ENCODE measurements at regions not wholly inside any gene's neighbourhood (a gene's known extent, or its start where the extent isn't known, plus 50 kb on each side); places are given as distances from the start of the nearest gene placed in this dataset.

GRCh38 chr12:24714237-24714636 lies 234.7 kb downstream of the BCAT1 start:
- TF ChIP-seq CBX3 (IDR thresholded peaks at IDR 0.05; ENCODE audit: borderline replicate concordance in 1 of 2, low read length in 2 of 2), result no peak
- TF ChIP-seq ZFP91 (CRISPR knock-in tag; IDR thresholded peaks at IDR 0.05), result no peak
- TF ChIP-seq TBP (optimal IDR thresholded peaks at IDR 0.05; ENCODE audit: low read depth, low read length), result no peak
- no peak for TF ChIP-seq THRB (CRISPR knock-in tag; conservative IDR thresholded peaks at IDR 0.05)
- TF ChIP-seq EP300 (IDR thresholded peaks at IDR 0.05; ENCODE audit: low read length), result no peak
- TF ChIP-seq EZH2 (IDR thresholded peaks at IDR 0.05; ENCODE audit: borderline replicate concordance, low read depth, low read length), result no peak
- TF ChIP-seq TAL1 (IDR thresholded peaks at IDR 0.05), result no peak
- TF ChIP-seq FOXO4 (CRISPR knock-in tag; IDR thresholded peaks at IDR 0.05), result no peak
- TF ChIP-seq MXI1 (IDR thresholded peaks at IDR 0.05; ENCODE audit: low read depth, low read length), result no peak
